Gastroesophageal sphincter (tissue), 4 donors: ENCODE measurements at regions not wholly inside any gene's neighbourhood (a gene's known extent, or its start where the extent isn't known, plus 50 kb on each side); places are given as distances from the start of the nearest gene placed in this dataset.
"Not testable (repeated sequence)": the region's sequence is repeated elsewhere in the genome, so short reads cannot be mapped to it uniquely, and the experiment has no call there.

Experiments used
- ATAC-seq: fragments of 150-250 bp; one replicate; pipeline ENCODE4 v1.9.1; 2016; ENCODE audit warnings: mild to moderate bottlenecking, moderate library complexity
- H3K27ac ChIP-seq, 4 donors: fragments of 200-600 bp; sonication (generic) in 3 of 4; 1 replicate in 3 of 4; 2 replicates in 1 of 4; pipeline ENCODE4 v1.5.1; 2016 to 2019
- H3K27me3 ChIP-seq: fragments of 200-600 bp; sonication (generic); one replicate; pipeline ENCODE4 v1.5.1; 2019
- H3K36me3 ChIP-seq, 2 donors: fragments of 200-600 bp; sonication (generic); one replicate each; pipeline ENCODE4 v1.5.1; 2019; ENCODE audit warnings: control low read depth in 1 of 2
- H3K4me1 ChIP-seq, 3 donors: fragments of 200-600 bp; sonication (generic); 1 replicate in 2 of 3; 2 replicates in 1 of 3; pipeline ENCODE4 v1.5.1; 2016 to 2019; ENCODE audit warnings: control low read depth in 2 of 3
- H3K4me3 ChIP-seq, 2 donors: fragments of 200-600 bp; sonication (generic); one replicate each; pipeline ENCODE4 v1.5.1; 2019; ENCODE audit warnings: mild to moderate bottlenecking in 1 of 2, moderate library complexity in 1 of 2
- H3K9me3 ChIP-seq, 3 donors: fragments of 200-600 bp; sonication (generic); one replicate each; pipeline ENCODE4 v1.5.1; 2017 to 2019; ENCODE audit warnings: control low read depth in 2 of 3
- CTCF ChIP-seq, 4 experiments: fragments of 200-600 bp in 2 of 4; fragments of 450-650 bp in 2 of 4; sonication (generic) in 1 of 4; IDR thresholded peaks; one replicate each; pipeline ENCODE4 v1.5.1; 2017 to 2019; ENCODE audit warnings: antibody characterized with exemption in 4 of 4, mild to moderate bottlenecking in 2 of 4, moderate library complexity in 2 of 4
- EP300 ChIP-seq: sonication (generic); formaldehyde crosslinking; IDR thresholded peaks from one replicate; pipeline ENCODE4 v1.6.1; 2017; ENCODE audit warnings: antibody characterized with exemption, mild to moderate bottlenecking
- POLR2A ChIP-seq, 2 donors: fragments of 450-650 bp; IDR thresholded peaks; one replicate each; pipeline ENCODE4 v1.6.1; 2017; ENCODE audit warnings: antibody characterized with exemption in 2 of 2, mild to moderate bottlenecking in 2 of 2, moderate library complexity in 1 of 2
- POLR2AphosphoS5 ChIP-seq: sonication (generic); formaldehyde crosslinking; IDR thresholded peaks from one replicate; pipeline ENCODE4 v1.6.1; 2017; ENCODE audit warnings: antibody characterized with exemption
- WGBS, 2 donors: methylation state at CpG; one replicate each; pipeline ENCODE4 v1.1.5; 2018; ENCODE audit warnings: low coverage in 1 of 2; 5-methylcytosine and 5-hydroxymethylcytosine counted together

- ATAC-seq: no peak
- H3K4me3 ChIP-seq: no peak overlapping the region
- TF ChIP-seq POLR2A (IDR thresholded peaks at IDR 0.05): no peak
- TF ChIP-seq POLR2AphosphoS5: no peak
- no peak for TF ChIP-seq EP300
- TF ChIP-seq CTCF (IDR thresholded peaks at IDR 0.05): no peak
- 53 to 96% methylated on average over 4 to 7 of the region's 10 CpGs for WGBS, 2 donors
- no peak overlapping the region for H3K27ac ChIP-seq
- H3K9me3 ChIP-seq: peaks cover 0 to 6% (median 0%) of the 10 kb centered on the region in 3 donors
- H3K4me1 ChIP-seq: peaks cover 0 to 13% (median 0%) of the 10 kb centered on the region in 3 donors
- H3K36me3 ChIP-seq: no peaks in the 10 kb centered on the region
- H3K27me3 ChIP-seq: peaks cover 83% of the 10 kb centered on the region
These were observed 224.2 kb downstream of the NPHP4 start for GRCh38 chr1:5768014-5768413.

DNA sequence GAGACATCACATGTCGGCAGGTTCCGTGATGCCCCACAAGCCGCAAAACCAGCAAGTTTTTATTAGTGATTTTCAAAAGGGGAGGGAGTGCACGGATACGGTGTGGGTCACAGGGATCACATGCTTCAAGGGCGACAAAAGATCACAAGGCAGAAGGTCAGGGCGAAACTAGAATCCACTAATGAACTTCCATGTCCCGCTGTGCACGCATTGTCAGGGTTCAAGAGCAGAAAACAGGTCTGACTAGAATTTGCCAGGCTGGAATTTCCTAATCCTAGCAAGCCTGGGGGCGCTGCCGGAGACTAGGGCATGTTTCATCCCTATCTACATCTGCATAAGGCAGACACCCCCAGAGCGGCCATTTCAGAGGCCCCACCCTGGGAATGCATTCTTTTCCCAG, 225.2 kb downstream of the NPHP4 start:
- peaks cover 0 to 13% (median 0%) of the 10 kb centered on the region in 3 donors for H3K4me1 ChIP-seq
- H3K27me3 ChIP-seq: peaks cover 83% of the 10 kb centered on the region
- H3K4me3 ChIP-seq, H3K9me3 ChIP-seq, ATAC-seq, H3K27ac ChIP-seq, H3K36me3 ChIP-seq: not testable (repeated sequence)
- WGBS, 2 donors: 60 to 71% methylated on average over 4 to 10 of the region's 12 CpGs

DNA sequence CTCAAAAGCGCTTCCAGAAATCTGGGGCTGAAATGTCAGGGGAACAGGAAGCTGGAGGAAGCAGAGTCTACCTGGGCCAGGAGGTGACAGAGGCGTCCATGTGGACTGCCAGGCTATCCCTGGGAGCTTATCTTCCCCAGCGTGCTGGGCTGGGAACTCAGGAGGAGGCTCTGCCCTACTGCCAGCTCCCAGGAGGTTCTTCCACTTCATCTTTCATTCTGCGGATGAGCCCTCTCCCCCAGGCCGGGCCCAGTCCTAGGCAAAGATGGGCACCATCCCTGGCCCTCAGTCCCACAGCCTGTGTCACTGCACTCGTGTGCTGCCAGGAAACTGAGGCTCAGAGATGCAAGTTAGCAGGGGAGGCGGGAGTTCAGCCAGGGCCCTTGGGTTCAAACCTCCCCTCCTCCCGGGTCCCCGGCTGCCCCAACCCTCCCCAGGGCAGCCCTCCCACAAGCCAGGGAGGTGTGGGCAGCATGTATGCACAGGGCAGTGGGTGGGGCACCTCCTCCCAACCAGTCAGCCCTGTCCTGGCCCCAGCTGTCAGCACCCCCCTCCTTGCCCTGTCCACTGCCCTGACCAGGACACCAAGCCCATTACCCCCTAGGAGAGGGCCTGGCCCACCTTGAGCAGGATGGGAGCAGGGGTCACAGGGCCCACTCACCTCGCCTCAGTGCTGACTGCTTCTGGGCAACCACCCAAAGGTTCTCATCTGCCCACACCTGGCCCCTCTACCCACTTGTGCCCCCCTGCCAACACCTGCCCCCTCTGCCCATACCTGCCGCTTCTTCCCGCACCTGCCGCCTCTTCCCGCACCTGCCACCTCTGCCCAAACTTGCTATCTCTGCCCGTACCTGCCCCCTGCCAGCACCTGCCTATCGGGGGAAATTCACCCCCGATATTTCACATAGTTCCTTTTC, 226.0 kb downstream of the NPHP4 start:
- TF ChIP-seq POLR2AphosphoS5 (no peak), EP300 (no peak), POLR2A (IDR thresholded peaks at IDR 0.05) (no peak), CTCF (IDR thresholded peaks at IDR 0.05) (no peak)
- Histone ChIP-seq H3K36me3 (no peaks in the 10 kb centered on the region), H3K4me1 (peaks cover 0 to 8% (median 0%) of the 10 kb centered on the region in 3 donors), H3K27me3 (peaks cover 77% of the 10 kb centered on the region), H3K27ac (no peak overlapping the region), H3K9me3 (peaks cover 0 to 6% (median 0%) of the 10 kb centered on the region in 3 donors), H3K4me3 (no peak overlapping the region)
- 42 to 65% methylated on average over 5 to 10 of the region's 17 CpGs for whole genome bisulfite sequencing, 2 donors
- ATAC-seq: no peak

DNA sequence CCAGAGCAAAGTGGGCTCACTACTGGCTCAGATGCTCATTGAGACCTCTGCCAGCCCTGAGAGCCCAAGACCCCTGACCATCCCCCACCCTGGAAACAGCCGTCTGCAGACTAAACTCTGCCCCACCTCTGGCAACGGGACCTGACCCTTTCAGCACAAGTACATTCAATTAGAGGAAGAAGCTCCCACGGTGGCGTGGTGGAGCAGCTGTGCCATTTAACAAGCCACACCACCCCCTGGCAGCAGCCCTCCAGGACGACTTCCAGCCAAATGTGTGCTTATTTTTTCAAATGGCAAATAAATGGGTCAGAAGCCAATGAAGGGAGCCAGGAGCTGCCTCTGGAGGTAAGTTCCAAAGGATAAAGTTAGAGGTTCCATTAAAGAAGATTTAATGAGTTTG, 226.7 kb downstream of the NPHP4 start:
- Histone ChIP-seq H3K9me3 (peaks cover 0 to 6% (median 0%) of the 10 kb centered on the region in 3 donors), H3K4me1 (peaks cover 0 to under 1% (median 0%) of the 10 kb centered on the region in 3 donors), H3K36me3 (no peaks in the 10 kb centered on the region), H3K27ac (no peak overlapping the region), H3K4me3 (no peak overlapping the region), H3K27me3 (peaks cover 69% of the 10 kb centered on the region)
- TF ChIP-seq POLR2AphosphoS5: no peak
- TF ChIP-seq EP300: no peak
- no peak for TF ChIP-seq POLR2A (IDR thresholded peaks at IDR 0.05)
- TF ChIP-seq CTCF (IDR thresholded peaks at IDR 0.05): no peak
- no peak for ATAC-seq
- WGBS, 2 donors: 0 to 4% methylated on average over 1 to 3 of the region's 5 CpGs

DNA sequence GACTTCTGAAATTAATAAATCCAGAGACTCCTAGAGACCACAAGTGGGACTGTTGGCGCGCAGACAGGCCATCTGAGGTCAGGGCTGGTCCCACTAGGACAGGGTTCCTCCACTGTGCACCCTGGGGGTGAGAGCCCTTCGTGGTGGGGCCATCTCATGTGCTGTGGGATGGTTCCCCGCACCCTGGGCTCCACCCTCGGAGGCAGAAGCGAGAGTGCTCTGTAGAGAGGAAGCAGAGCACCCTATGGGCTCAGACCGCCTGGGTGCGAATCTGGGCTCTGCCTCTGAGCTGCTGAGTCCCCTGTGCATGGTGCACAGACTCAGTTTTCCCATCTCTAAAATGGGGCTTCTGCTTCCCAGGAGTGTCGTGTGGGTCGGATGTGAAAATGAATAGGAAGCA, 227.3 kb downstream of the NPHP4 start:
- peaks cover 69% of the 10 kb centered on the region for H3K27me3 ChIP-seq
- H3K9me3 ChIP-seq: peaks cover 0 to 6% (median 0%) of the 10 kb centered on the region in 3 donors
- ATAC-seq: no peak
- 60% methylated on average over 1 of the region's 10 CpGs; no CpG with 5 or more reads in 1 of the 2 donors for WGBS, 2 donors
- H3K4me3 ChIP-seq: no peak overlapping the region
- H3K36me3 ChIP-seq: no peaks in the 10 kb centered on the region
- TF ChIP-seq EP300: no peak
- TF ChIP-seq POLR2AphosphoS5: no peak
- no peak for TF ChIP-seq POLR2A (IDR thresholded peaks at IDR 0.05)
- no peak overlapping the region for H3K27ac ChIP-seq
- H3K4me1 ChIP-seq: no peaks in the 10 kb centered on the region

DNA sequence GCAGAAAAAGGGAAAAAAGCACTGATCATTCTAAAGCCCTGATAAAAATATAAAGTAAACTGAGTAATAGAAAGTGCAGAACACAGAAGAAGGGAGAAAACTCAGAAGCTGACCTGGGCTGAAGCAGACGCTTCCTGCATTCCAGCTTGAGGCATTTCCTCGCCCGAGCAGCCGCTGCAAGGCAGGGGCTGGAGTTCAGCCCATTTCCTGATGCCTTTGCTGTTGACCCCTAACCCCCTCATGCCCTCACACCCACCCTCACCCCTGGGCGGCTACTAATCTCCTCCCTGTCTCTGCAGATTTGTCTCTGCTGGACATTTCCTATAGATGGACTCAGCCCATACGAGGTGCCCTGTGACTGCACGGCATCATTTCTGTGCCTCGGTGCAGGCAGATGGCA, 227.8 kb downstream of the NPHP4 start:
- Histone ChIP-seq H3K27ac (no peak overlapping the region), H3K27me3 (peaks cover 69% of the 10 kb centered on the region), H3K4me1 (no peaks in the 10 kb centered on the region), H3K9me3 (peaks cover 0 to 6% (median 0%) of the 10 kb centered on the region in 3 donors), H3K4me3 (no peak overlapping the region), H3K36me3 (no peaks in the 10 kb centered on the region)
- WGBS, 2 donors: 25% methylated on average over 8 of the region's 8 CpGs; no CpG with 5 or more reads in 1 of the 2 donors
- no peak for ATAC-seq
- TF ChIP-seq POLR2A (IDR thresholded peaks at IDR 0.05) (no peak), POLR2AphosphoS5 (no peak), EP300 (no peak), CTCF (IDR thresholded peaks at IDR 0.05) (no peak)
